ENCODE measurements at regions not wholly inside any gene's neighbourhood (a gene's known extent, or its start where the extent isn't known, plus 50 kb on each side); places are given as distances from the start of the nearest gene placed in this dataset.
"Not testable (repeated sequence)": the region's sequence is repeated elsewhere in the genome, so short reads cannot be mapped to it uniquely, and the experiment has no call there.

DNA sequence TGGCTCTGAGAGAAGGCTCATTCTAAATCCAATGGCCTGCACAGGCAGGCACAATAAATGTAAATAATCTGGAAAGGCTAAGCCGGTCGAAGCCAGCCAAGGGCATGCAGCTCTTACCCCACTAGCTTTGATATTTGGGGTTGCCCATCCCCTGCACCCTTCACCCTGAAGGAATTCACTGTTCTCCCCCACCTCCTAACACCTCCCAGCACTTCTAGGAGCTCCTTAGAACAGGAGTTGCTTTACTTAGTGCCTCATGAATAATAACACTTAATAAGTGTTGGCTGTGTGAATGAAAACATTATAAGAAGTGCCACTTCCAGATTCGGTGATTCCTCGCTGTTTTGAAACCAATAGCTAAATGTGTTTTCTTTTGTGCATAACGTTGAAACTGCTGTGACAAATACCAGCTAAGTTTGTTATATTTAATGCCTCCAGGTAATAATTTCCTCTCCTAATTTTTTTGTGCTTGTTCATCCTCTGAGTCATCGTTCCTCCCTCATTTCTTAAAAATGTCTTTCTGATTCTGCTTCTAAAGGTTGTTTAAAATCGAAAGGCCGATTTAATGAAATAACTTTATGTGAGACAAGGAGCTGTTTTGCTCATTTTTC is 458.8 kb downstream of the METTL4 start:
- DNase-seq (ENCODE audit: low read depth), result no peak

DNA sequence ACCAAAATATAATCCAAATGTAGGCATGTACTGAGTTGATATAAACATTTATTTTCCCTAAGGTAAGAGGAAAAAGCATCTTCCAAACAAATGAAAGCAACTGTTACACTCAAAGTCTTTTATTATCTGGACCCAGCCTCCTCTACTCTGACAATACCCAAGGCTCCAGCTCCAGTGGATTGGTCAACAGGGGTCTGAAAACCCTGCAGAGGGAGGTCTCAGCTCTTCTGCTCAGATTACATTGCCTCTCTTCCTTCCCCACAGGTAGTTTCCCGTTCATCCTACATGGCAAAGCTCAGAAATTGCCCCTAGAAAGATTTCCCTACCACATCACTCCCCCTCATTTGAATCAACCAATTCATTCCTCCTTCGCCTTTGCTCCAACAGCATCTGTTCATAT is 457.0 kb downstream of the METTL4 start:
- no peak for DNase-seq (ENCODE audit: low read depth)

DNA sequence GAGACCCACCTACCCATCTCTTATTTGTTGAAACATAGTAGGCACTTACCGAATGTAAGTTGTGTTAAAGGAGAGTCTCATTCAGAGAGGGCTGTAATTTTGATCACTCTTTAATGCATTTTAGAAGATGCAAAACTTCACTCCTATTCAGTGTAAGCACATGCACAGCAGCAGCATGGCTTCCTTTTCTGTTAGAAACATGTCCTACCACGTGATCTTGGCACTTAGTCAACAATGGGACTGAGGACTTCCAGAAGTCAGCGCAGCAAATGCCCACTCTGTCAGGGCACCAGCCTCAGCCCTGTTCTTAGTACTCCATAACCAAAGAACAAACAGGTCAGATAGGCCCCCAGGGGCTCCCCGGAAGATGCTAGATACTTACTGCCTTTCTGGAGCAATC is 456.5 kb downstream of the METTL4 start:
- DNase-seq (ENCODE audit: low read depth), result no peak

DNA sequence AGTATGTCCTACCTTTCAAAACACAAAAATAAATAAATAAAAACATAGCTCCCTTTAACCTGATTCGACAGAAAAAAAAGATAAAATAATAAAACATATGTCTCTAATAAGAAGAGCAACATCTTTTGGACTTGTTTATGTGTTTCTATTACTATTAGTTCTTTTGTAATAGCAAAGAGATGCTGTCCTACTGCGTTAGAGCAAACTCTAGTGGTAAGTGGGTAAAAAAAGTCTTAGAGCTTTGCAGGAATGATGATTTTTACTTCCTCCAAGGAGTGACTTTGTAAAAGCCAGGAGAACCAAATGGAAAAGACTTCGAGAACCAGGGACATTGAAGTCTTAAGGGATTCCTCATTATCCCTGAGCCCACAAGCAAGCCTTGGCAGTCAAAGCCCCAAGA is 450.1 kb downstream of the METTL4 start:
- DNase-seq (ENCODE audit: low read depth), result no peak

DNA sequence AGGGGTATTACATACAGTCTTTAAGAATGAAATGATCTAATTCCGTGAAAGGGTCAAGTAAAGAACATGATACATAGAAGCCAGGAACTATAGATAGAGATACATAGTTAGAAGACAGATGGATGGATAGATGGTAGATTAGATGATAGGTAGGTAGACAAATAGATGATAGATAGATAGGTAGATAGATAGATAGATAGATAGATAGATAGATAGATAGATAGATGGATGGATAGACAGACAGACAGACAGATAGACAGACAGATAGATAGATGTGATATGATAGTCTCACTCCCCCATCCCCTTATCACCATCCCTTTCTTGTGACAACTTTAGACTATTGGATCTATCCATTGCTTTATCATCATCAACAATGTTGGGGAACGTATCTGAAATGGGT is 448.2 kb downstream of the METTL4 start:
- no peak for DNase-seq (ENCODE audit: low read depth)

DNA sequence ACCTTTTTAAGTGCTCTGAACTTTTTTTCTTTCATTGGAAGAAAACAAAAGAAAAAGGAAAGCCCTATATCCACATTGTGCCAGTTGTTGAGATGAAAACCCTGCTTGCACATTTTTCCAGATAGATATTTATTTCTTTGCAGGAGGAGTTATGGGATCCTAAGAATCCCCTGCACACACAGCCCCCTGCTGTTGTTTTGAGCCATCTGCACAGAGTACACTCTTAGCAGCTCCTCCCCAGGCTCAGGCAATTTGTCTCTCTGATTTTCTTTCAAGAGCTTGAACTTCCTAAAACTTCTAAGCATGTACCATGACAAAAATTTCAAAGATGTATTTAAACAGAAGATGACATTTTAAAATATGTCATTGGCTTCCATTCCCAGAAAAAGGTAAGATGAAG is 436.9 kb downstream of the METTL4 start:
- no peak for DNase-seq (ENCODE audit: low read depth)

DNA sequence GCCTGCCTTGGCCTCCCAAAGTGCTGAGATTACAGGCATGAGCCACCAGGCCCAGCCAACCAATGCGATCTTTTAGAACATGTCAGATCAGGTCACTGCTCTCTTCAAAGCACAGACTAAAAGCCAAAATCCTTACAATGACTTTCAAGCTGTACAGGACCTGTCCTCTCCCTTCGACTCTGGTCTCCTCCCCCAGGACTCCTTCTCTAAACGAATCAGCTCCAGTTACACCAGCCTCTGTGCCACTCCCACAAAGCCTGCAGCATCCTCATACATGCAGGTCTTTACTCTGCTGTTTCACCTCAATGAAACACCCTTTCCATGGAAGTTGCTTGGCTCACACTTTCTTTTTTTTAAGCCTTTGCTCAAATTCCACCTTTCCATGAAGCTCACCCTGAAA is 436.0 kb downstream of the METTL4 start:
- DNase-seq (ENCODE audit: low read depth), result no peak

DNA sequence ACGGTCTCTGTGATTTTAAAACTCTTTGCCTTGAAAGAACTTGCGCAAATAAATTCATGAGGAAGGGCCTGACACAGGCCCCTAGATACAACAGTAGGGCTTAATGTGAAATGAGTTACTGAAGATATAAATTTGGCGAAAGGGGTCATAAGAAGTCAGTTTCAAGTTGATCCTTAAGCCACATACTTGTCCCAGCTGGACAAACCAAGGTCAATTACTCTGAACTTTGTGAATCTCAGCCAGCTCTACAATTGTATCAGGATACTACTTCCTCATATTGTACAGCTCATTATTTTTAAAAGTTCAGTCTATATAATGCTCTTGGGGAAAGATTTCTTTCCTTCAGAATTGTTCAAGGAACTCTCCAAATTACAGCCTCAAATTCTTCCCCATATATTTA is 432.8 kb downstream of the METTL4 start:
- DNase-seq (ENCODE audit: low read depth), result no peak

DNA sequence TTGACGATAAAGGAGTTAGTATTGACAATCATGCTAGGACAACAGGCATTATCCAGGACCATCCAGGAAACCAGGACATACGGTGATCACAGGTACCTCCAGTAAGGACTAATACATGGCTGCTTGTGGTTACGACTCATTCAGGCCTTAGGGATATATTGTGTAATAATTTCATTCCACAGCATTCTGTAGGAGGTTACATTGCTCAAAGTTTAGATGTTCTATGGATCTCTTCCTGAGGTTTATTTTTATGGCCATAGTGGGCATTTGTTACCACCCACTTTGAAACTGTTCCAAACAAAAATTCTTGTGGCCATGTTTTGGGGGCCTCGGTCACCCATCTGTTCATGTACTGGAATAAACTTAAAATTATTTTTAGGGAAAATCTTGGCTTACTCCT is 431.6 kb downstream of the METTL4 start:
- DNase-seq (ENCODE audit: low read depth), result no peak

DNA sequence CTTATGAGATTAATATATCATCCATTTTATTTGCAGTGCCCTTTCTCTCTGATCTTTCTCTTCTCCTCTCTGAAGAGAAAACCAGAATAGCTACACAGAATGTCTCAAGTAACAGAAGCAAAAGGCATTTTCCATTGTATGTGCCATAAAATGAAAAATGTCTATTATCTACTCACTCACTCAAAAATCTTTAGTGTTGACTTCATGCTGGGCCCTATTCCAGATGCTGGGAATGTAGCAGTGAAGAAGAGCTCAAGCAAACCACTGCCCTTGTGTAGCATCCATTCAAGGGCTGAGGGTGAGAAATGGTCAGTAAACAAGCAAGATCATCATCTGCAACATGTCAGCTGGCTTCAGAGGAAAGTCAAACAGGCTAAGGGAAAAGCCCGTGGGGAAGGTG is 427.7 kb downstream of the METTL4 start:
- no peak for DNase-seq (ENCODE audit: low read depth)

DNA sequence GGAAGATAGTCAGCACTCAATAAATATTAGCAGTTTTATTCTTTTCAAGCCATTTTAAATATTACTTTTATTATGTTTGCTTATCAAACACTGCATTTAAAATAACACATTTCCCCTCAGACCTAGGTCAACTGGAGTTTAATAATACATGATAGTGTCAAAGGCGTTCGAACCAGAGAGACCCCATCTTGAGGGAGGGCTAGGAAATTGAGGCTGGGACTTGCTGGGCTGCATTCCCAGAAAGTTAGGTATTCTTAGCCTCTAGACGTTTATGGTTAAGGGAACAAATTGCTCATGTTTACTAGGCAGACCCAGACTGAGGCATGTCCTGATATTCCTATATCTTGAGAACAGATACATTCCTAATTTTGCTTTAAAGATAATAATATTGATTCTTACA is 426.5 kb downstream of the METTL4 start:
- no peak for DNase-seq (ENCODE audit: low read depth)

DNA sequence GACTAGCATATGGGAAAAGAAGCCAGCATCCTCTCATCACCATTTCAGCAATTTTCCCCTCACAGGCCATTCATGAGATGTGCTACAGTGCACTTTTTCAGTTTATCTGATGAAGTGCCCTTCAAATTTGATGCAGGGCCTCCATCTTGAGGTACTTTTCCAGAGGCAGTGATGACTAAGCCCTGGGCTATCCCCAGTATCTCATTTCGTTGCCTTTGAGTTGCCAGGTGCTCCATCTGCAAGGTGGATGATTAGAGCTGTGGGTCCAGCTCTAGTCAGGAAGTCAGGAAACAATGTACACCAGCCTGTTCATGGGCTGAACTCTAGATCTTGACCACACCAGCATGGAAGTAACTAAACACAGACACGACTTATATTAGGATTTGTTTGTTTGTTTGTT is 425.2 kb downstream of the METTL4 start:
- DNase-seq (ENCODE audit: low read depth), result no peak

DNA sequence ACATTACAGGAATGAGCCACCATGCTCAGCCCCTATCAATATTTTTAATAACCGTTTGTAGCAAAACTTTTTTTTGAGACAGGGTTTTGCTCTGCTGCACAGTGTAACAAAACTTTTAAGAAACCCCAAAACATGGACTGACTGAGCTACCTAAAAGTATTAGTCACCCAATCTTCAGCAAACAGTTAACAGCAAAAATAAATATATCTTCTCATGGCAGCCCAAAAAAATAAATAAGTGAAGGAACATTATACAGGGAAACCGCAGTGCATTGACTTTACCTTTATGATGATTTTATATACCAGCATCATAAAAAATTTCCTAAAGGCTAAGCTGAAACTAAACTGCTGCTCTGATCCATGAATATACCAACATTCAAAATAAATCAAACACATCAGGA is 424.6 kb downstream of the METTL4 start:
- DNase-seq (ENCODE audit: low read depth), result no peak

DNA sequence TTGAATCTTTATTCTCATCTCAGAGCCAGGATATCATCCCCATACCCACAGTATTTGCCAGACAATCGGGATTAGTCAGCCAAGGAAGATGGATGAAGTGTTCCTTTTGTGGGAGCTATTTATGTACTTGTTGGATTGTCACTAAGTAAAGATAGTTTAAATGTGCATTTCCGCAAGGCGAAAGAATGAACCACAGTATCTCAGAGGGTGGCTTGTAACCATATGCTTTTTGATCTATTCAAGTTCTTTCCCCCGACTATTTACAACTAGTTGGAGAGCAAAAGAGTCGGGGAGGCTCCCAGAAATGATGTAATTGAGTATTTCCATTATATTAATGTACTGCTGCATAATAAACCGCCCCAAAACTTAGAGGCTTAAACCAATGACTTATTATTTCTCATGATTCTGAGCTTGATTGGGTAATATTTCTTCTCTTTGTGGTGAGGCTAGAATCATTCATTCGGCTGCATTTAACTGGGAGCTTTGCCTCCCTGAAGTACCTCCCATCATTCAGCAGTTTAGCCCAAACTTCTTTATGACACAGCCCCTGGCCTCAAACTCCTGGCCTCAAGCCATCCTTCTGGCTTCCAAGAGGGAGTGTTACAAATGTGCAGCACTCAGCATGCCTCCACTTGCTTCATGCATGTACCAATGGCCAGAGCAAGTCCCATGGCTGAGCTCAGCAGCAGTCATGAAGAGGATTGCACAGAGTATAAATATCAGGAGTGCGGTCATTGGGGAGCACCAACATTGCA is 423.7 kb downstream of the METTL4 start:
- DNase-seq (ENCODE audit: low read depth), result no peak

DNA sequence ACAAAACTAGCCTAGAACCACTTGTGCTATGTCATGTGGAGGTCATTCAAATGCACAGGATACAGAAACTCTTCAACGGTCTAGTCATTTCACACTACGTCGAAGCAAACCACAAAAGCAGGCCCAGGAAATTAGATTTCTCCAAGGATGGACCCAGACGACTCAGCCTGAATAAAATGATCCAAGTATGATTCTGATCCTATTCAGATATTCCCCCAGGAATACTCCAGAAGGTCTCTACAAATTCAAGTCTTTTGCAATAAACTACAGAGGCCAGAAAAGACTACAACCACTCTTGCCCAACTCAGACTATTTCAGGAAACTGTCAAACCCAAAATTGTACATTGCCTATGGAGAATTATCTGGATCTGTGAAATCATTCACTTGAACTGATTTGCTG is 422.5 kb downstream of the METTL4 start:
- no peak for DNase-seq (ENCODE audit: low read depth)

DNA sequence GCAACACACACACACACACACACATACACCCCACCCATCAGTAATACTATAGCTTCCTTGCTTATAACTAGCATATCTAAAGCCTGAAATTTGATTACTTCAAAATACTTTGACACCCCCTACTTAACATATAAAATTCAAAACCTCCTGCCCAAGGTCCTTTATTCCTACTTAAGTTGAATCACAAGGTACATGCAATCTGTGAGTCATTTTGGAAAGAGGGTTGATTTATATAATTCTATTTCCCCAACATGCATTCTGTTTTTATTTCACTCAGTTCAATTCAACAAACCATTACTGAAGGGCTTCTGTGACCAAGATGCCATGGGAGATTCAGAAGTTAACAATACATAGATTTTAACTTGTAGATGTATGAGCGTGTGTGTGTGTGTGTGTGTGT is 420.7 kb downstream of the METTL4 start:
- no peak for DNase-seq (ENCODE audit: low read depth)

DNA sequence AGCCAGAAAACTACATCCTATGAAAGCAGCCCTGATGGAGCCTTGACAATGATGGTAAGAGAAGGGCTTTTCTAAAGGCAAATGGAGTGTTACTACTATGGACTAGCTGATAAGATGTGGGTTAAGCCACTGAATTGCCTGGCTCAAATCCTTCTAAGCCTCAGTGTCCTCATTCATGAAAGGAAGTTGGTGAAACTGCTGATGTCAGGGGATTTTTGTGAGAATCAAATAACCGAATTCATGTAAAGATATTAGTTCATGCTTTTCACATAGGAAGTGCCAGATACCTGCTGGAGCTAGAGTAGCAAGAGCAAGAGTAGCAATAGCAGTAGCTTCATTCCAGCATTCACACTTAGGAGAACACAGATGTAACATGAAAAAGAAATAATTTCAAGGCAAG is 417.0 kb downstream of the METTL4 start:
- no peak for DNase-seq (ENCODE audit: low read depth)

DNA sequence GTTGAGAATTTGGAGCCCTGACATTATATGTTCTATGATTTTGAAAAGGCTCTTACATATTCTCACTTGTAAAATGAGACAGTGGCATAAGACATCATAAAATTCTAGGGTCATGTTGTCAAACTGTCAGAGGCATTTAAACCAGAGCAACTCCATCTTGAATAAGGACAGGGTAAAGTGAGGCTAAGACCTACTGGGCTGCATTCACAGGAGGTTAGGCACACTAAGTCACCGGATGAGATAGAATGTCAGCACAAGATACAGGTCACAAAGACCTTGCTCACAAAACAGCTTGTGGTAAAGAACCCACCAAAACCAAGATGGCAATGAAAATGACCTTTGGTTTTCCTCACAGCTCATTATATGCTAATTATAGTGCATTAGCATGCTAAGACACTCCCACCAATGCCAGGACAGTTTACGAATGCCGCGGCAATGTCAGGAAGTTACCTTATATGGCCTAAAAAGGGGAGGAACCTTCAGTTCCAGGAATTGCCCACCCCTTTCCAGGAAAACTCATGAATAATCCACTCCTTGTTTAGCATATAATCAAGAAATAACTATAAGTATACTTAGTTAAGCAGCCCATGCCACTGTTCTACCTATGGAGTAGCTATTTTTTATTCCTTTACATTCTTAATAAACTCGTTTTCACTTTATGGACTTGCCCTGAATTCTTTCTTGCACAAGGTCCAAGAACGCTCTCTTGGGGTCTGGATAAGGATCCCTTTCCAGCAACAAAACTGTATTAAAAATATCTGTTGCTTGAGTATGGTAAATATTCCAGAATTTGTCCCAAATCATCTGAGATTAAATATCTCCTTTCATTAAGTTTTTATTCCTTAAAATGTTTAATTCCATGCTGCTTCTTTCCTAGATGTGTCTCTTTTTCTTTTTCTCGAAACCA is 406.4 kb downstream of the METTL4 start:
- DNase-seq (ENCODE audit: low read depth), result no peak

DNA sequence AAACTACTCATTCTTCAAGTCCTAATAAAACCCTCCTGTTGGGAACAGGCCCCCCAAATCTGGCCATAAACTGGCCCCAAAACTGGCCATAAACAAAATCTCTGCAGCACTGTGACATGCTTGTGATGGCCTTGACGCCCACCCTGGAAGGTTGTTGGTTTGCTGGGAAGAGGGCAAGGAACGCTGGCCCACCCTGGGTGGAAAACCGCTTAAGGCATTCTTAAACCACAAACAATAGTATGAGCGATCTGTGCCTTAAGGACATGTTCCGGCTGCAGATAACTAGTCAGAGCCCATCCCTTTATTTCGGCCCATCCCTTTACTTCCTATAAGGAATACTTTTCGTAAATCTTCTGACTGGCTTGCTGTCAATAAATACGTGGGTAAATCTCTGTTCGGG is 404.4 kb downstream of the METTL4 start:
- not testable (repeated sequence) for DNase-seq (ENCODE audit: low read depth)

DNA sequence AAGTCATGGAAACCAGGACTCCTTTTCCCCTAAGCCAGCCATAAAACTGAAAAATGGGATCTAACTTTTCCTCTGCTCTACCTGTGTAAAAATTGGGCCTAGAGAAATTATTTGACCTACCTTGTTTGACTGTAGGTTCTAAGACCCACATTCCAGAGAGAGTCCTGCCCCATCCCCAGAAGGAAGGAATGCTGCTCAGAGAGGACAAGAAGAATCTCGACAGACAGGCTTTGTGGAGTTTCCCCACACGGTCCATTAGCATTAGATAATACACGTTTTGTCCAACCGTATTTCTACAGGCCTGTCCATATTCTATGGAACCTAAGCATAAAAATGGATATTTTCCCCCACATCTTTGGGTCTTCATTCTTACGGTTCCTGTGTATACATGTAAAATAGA is 403.3 kb downstream of the METTL4 start:
- DNase-seq (ENCODE audit: low read depth), result no peak

DNA sequence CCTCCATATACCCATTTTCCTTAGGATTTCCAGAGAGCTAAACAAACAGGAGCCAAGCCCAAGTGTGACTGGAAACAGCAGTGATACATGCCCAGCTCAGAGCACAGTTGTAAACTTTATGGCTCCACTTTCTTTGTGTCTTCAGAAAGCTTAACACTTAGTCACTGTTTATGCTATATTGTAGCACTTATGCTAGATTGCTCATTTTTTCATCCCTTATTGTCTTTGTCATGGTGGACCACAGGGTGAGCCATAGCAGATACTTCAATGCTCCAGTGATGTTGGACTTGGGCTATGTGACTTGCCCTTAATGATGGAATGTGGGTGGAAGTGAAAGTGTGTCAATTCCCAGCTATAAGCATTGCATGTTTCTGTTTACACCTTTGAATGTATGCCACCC is 401.6 kb downstream of the METTL4 start:
- DNase-seq (ENCODE audit: low read depth), result no peak

DNA sequence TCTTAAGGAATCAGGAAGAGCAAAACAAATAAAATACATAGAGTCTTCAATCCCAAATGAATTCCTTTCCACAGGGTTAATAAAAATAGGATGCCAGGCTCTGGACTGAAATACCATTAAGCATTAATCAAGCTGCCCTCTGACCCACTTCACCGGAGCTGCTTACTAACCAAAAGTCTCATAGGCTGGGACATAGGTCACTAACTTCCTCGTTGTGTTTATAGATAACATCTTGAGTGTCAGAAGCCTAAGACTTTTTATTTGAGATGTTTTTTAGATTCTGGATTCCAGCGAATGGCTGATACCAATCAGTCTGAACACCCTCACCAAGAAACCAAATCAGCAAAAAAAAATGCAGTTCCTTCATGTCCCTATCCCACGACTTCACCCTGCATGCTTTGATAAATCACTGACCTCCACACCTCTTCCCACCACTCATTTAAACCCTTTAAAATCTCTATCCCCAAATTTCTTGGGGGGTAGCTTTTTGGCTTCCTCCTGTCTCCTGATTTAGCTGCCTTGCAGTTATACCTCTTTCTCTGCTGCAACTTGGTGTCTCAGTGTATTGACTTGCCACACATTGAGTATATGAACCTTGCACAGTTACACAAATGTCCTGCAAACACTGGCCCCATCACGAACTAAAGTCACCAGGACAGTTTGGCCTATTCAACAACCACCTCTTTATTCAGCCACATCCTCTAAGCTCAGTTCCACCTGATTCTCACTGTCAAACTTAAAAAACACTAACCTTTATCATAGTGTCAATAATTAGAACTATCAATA is 399.3 kb downstream of the METTL4 start:
- no peak for DNase-seq (ENCODE audit: low read depth)

Measured in non-pigmented ciliary epithelial cell (primary cell).